IPS DF 4.7 (cell line): ENCODE measurements at regions not wholly inside any gene's neighbourhood (a gene's known extent, or its start where the extent isn't known, plus 50 kb on each side); places are given as distances from the start of the nearest gene placed in this dataset.

Experiments
- DNase-seq: peaks from one replicate; pipeline ENCODE4 v3.0.0-alpha.2; 2013; ENCODE audit warnings: low spot score; ENCODE audit errors: extremely low read depth

GRCh38 chr1:87812871-87813577 is 484.3 kb downstream of the LMO4 start:
- DNase-seq: no peak

GRCh38 chr1:87814573-87814972 is 485.9 kb downstream of the LMO4 start:
- no peak for DNase-seq

- DNase-seq: no peak
These were observed 488.0 kb downstream of the LMO4 start for GRCh38 chr1:87816646-87817045.

- no peak for DNase-seq
These were observed 492.1 kb downstream of the LMO4 start for GRCh38 chr1:87820668-87821334.

GRCh38 chr1:87821335-87821697 is 492.6 kb downstream of the LMO4 start:
- DNase-seq: no peak

- DNase-seq: no peak
These were observed 498.1 kb downstream of the LMO4 start for GRCh38 chr1:87826681-87827251.

GRCh38 chr1:87829360-87829759 is 500.7 kb downstream of the LMO4 start:
- DNase-seq: no peak

- no peak for DNase-seq
These were observed 501.8 kb downstream of the LMO4 start for GRCh38 chr1:87830432-87830978.

- DNase-seq: no peak
These were observed 504.5 kb downstream of the LMO4 start for GRCh38 chr1:87833166-87833565.

GRCh38 chr1:87834151-87834550 is 505.5 kb downstream of the LMO4 start:
- no peak for DNase-seq

- DNase-seq: no peak
These were observed 506.3 kb downstream of the LMO4 start for GRCh38 chr1:87834941-87835340.

- DNase-seq: no peak
These were observed 512.1 kb downstream of the LMO4 start for GRCh38 chr1:87840767-87841166.

GRCh38 chr1:87841332-87841731 is 512.7 kb downstream of the LMO4 start:
- DNase-seq: no peak

- DNase-seq: no peak
These were observed 513.5 kb downstream of the LMO4 start for GRCh38 chr1:87842156-87842555.

- DNase-seq: no peak
These were observed 515.6 kb downstream of the LMO4 start for GRCh38 chr1:87844251-87844650.

GRCh38 chr1:87851490-87851889 is 522.8 kb downstream of the LMO4 start:
- DNase-seq: no peak

GRCh38 chr1:87852410-87853161 is 523.9 kb downstream of the LMO4 start:
- no peak for DNase-seq

GRCh38 chr1:87853576-87854351 is 525.1 kb downstream of the LMO4 start:
- no peak for DNase-seq

GRCh38 chr1:87863317-87863716 is 534.6 kb downstream of the LMO4 start:
- no peak for DNase-seq

- DNase-seq: no peak
These were observed 536.0 kb downstream of the LMO4 start for GRCh38 chr1:87864676-87865075.

- DNase-seq: no peak
These were observed 537.7 kb downstream of the LMO4 start for GRCh38 chr1:87866416-87866815.
